ENCODE measurements at regions not wholly inside any gene's neighbourhood (a gene's known extent, or its start where the extent isn't known, plus 50 kb on each side); places are given as distances from the start of the nearest gene placed in this dataset.

DNA sequence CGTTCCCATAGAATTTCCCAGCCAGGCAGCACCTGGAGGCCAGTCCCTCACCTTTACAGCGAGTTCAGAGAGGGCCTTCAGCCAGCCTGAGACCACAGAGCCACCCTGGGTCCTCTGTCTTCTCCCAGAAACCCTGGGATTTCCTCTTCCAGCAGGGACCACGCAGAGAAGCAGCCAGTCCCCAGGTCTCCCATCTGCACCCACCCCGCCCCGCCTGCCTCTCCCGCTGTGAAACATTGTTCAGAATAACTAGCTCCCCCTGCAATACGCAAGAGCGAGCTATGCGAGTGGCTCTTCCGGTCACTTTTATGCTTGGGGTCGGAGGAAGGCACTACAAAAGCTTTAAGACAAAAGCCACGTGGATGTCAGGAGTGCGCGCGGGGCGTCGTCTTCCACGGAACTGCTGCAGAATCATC lies 77.8 kb downstream of the SERPINA3 start:
- ATAC-seq: no peak
- TF ChIP-seq, protein P1, sequence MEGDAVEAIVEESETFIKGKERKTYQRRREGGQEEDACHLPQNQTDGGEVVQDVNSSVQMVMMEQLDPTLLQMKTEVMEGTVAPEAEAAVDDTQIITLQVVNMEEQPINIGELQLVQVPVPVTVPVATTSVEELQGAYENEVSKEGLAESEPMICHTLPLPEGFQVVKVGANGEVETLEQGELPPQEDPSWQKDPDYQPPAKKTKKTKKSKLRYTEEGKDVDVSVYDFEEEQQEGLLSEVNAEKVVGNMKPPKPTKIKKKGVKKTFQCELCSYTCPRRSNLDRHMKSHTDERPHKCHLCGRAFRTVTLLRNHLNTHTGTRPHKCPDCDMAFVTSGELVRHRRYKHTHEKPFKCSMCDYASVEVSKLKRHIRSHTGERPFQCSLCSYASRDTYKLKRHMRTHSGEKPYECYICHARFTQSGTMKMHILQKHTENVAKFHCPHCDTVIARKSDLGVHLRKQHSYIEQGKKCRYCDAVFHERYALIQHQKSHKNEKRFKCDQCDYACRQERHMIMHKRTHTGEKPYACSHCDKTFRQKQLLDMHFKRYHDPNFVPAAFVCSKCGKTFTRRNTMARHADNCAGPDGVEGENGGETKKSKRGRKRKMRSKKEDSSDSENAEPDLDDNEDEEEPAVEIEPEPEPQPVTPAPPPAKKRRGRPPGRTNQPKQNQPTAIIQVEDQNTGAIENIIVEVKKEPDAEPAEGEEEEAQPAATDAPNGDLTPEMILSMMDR (IDR thresholded peaks at IDR 0.05): no peak
- Histone ChIP-seq H3K9me3 (no peaks in the 10 kb centered on the region), H3K4me3 (no peak overlapping the region), H3K4me1 (ENCODE audit: low read depth) (no peaks in the 10 kb centered on the region), H3K36me3 (ENCODE audit: low read depth) (no peaks in the 10 kb centered on the region)
- DNase-seq: no peak
- intact Hi-C loops (cut with DNase I, micrococcal nuclease): loop anchor here in 1 of 2 donors (5.0 to 10.0 kb wide), 2 partner anchors 405 to 742 kb away; no protein-coding TSS in a partner anchor

DNA sequence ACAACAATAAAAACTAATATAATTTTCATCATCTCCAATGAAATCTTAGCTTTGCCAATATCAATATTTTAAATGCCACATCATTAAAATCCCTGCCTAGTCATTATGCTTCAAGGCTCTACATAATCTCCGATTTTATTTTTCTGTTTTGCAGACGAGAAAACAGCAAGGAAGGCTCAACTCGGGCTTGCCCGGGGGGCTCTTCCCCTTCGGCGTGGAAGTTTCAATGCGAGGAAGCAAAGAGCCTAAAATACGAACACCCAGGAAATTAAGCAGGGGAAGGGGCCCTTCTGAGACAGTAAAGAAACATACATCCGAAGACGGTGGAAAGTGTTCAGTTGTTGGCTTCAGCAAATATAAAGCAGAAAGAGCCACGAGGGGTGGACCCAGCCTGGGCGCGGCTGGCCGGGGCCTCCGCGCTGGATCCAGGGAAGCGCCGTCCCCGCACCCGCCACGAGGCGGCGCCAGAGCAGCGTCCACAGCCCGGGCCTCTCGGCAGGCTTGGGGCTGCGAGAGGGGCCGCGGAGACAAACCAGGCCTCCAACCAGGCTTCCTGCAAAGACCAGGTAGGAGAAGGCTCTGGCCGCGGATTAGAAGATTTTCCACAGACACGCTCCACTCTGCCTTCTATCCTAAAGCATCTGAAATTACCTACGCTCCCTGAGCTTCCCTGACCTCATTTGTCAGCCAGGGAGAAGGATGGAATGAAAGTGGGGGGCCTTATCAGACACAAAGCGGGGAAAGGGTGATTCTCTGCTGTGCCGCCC lies 77.2 kb downstream of the SERPINA3 start:
- H3K36me3 ChIP-seq (ENCODE audit: low read depth): no peaks in the 10 kb centered on the region
- H3K9me3 ChIP-seq: no peaks in the 10 kb centered on the region
- no peak overlapping the region for H3K4me3 ChIP-seq
- DNase-seq: peak in 2 of 3 donors; percentile 69 to 74
- no peaks in the 10 kb centered on the region for H3K4me1 ChIP-seq (ENCODE audit: low read depth)
- intact Hi-C loops (cut with DNase I, micrococcal nuclease): loop anchor here in 1 of 2 donors (5.0 kb wide), 1 partner anchor 743 kb away; no protein-coding TSS in a partner anchor
- TF ChIP-seq, protein P1 (IDR thresholded peaks at IDR 0.05): peak; percentile 84
- peak; percentile 94 for ATAC-seq

DNA sequence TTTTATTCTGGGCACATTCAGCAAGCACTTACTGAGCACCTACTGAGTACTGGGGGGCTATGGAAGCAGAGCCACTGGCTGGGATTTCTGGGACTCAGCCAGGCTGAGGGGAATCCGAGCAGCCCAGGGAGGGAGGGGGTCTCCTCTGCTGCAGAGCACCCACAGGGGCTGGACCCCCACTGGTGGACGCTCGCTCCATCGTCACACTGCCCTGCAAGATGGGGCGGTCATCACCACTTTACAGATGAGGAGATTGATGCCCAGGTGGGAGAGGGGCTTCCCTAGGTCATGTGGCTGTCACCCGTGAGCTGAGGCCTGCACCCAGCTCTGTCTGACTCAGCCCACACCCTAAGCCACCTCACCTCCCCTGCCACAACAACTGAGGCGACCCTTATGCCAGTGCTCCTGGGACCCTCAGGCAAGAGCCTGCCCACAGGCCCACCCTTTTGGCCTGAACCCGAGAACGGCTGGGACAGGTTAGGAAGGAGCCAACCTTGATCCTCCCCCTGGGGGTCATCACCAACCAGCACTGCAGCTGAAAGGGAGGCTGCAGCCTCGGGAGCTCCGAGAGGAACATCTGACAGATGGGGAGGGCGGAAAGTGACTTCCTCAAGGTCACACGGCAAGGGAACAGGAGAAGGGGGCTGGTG lies 74.4 kb downstream of the SERPINA3 start:
- no peaks in the 10 kb centered on the region for H3K4me1 ChIP-seq (ENCODE audit: low read depth)
- no peak for ATAC-seq
- intact Hi-C loops (cut with DNase I, micrococcal nuclease): loop anchor here in 1 of 2 donors (5.0 kb wide), 1 partner anchor 746 kb away; no protein-coding TSS in a partner anchor

DNA sequence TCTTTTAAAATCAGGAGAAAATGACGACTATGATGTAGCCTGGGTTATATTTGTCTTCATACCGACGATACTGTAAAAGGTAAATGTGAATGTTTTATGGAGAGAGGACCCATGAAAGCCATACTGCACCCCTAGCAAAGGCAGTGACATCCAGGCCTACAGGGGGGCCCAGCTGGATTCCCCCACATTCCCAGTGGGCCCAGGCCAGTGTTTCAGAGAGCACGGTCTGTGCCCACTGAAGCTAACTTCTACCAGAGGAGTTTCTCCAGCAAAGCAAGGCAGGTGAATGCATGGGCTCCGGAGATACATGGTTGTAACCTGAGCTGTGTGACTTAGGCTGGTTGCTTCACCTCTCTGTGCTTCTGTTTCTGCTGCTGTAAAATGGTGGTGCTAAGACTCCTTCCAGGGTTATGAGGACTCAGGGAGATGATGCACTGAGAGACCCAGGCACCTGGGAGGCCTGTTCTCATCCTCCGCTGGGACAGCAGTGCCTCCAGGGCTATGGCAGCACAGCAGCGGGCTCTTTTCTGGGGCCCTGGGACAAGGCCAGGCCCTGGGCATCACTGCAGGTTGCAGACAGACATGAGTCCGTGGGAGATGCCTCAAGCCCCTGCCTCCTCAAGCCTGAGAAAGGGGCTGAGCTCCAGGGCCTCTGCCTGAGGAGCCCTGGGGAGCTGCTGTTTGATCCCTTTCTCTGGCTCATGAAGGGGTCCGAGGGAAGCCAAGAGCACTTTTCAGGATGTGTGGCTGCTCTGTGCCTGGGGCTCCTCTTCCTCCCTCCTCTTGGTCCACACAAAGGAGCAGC lies 73.7 kb downstream of the SERPINA3 start:
- no peak for DNase-seq
- intact Hi-C loops (cut with DNase I, micrococcal nuclease): loop anchor here in 1 of 2 donors (5.0 kb wide), 1 partner anchor 746 kb away; no protein-coding TSS in a partner anchor

More for the DNA sequence above, 74.4 kb downstream of the SERPINA3 start:
- H3K9me3 ChIP-seq: no peaks in the 10 kb centered on the region
- no peaks in the 10 kb centered on the region for H3K36me3 ChIP-seq (ENCODE audit: low read depth)
- TF ChIP-seq, protein P1 (IDR thresholded peaks at IDR 0.05): no peak
- H3K4me3 ChIP-seq: no peak overlapping the region
- no peak for DNase-seq

DNA sequence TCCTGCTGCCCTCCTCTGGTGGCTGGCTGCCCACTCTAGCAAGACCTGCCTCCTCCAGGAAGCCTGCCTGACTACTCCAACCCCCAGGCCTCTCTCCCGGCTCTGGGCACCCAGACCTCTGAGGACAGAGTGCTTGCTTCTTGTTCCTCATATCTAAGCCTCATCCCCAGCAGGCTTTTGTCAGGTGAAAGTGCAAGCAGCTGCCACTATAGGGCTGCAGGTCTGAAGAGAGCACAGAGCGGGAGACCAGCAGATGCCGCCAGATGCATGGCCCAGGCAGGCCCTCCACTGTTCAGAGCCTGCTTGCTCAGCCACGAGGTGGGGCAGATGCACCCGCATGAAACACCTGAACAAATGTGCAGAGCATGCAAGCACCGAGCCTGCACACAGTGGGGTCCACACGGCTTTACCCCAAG lies 73.0 kb downstream of the SERPINA3 start:
- Histone ChIP-seq H3K4me3 (no peak overlapping the region), H3K9me3 (no peaks in the 10 kb centered on the region), H3K36me3 (ENCODE audit: low read depth) (no peaks in the 10 kb centered on the region), H3K4me1 (ENCODE audit: low read depth) (no peaks in the 10 kb centered on the region)
- DNase-seq (no peak), ATAC-seq (no peak)
- intact Hi-C loops (cut with DNase I, micrococcal nuclease): loop anchor here in 1 of 2 donors (5.0 kb wide), 1 partner anchor 747 kb away; no protein-coding TSS in a partner anchor
- TF ChIP-seq, protein P1 (IDR thresholded peaks at IDR 0.05): no peak

More for the DNA sequence above, 73.7 kb downstream of the SERPINA3 start:
- H3K4me3 ChIP-seq: no peak overlapping the region
- no peak for ATAC-seq
- TF ChIP-seq, protein P1 (IDR thresholded peaks at IDR 0.05): no peak
- no peaks in the 10 kb centered on the region for H3K4me1 ChIP-seq (ENCODE audit: low read depth)
- H3K9me3 ChIP-seq: no peaks in the 10 kb centered on the region
- no peaks in the 10 kb centered on the region for H3K36me3 ChIP-seq (ENCODE audit: low read depth)

Measured in mucosa of descending colon (tissue), 3 donors.